Upper lobe of right lung (tissue), 1 donor: ENCODE measurements at regions not wholly inside any gene's neighbourhood (a gene's known extent, or its start where the extent isn't known, plus 50 kb on each side); places are given as distances from the start of the nearest gene placed in this dataset.
"Not testable (repeated sequence)": the region's sequence is repeated elsewhere in the genome, so short reads cannot be mapped to it uniquely, and the experiment has no call there.

ENCODE experiments used
- ATAC-seq: fragments of 200-7000 bp; cut with Tn5 transposase; one replicate; pipeline ENCODE4 v1.9.1; 2020; ENCODE audit warnings: mild to moderate bottlenecking, moderate library complexity
- DNase-seq: peaks from one replicate; pipeline ENCODE4 v3.0.0-alpha.2; 2020
- H3K27ac ChIP-seq: fragments of 200-600 bp; one replicate; pipeline ENCODE4 v1.8.0; 2022
- H3K27me3 ChIP-seq: fragments of 200-600 bp; one replicate; pipeline ENCODE4 v1.8.0; 2022; ENCODE audit warnings: mild to moderate bottlenecking
- H3K36me3 ChIP-seq: fragments of 200-600 bp; one replicate; pipeline ENCODE4 v1.8.0; 2022
- H3K4me1 ChIP-seq: fragments of 200-600 bp; one replicate; pipeline ENCODE4 v1.8.0; 2022
- H3K4me3 ChIP-seq: fragments of 200-600 bp; one replicate; pipeline ENCODE4 v1.8.0; 2022; ENCODE audit warnings: mild to moderate bottlenecking
- H3K9me3 ChIP-seq: fragments of 200-600 bp; one replicate; pipeline ENCODE4 v1.8.0; 2022
- intact Hi-C: fragments of 100-400 bp; cut with DNase I; formaldehyde crosslinking; loops from one replicate; pipeline ENCODE4 v1.11.0; 2022
- TF ChIP-seq, protein P1 (sequence below): fragments of 200-600 bp; IDR thresholded peaks from one replicate; pipeline ENCODE4 v1.8.0; 2022; ENCODE audit warnings: antibody characterized with exemption
- donor health status: DM: no; HTN: yes; CAD: no; lungs with severe emphysema.

DNA sequence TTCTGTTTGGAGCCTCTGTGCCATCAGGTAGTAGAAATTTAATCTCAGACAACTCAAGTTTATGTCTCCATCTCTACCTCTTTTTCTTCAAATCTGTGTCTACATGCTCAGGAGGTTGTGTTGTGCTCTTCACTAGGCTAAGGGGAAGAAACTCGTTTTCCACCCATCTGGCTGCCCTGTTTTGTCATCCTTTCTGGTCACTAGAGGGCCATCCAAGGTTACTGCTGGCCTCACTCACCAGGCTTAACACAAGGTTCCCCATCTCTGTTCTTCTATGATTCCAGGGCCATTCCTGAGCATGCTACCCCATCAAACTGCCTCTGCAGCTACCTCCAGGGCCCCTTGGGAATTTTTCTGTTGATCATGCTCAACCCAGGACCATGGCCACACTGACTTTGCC, 213.3 kb upstream of the FBXL7 start:
- Histone ChIP-seq H3K27me3 (no peaks in the 10 kb centered on the region), H3K4me1 (no peaks in the 10 kb centered on the region), H3K36me3 (no peaks in the 10 kb centered on the region), H3K27ac (no peak overlapping the region), H3K9me3 (no peaks in the 10 kb centered on the region), H3K4me3 (no peak overlapping the region)
- DNase-seq: no peak
- ATAC-seq: peak; percentile 69
- intact Hi-C loops: no loop called here
- TF ChIP-seq, protein P1, sequence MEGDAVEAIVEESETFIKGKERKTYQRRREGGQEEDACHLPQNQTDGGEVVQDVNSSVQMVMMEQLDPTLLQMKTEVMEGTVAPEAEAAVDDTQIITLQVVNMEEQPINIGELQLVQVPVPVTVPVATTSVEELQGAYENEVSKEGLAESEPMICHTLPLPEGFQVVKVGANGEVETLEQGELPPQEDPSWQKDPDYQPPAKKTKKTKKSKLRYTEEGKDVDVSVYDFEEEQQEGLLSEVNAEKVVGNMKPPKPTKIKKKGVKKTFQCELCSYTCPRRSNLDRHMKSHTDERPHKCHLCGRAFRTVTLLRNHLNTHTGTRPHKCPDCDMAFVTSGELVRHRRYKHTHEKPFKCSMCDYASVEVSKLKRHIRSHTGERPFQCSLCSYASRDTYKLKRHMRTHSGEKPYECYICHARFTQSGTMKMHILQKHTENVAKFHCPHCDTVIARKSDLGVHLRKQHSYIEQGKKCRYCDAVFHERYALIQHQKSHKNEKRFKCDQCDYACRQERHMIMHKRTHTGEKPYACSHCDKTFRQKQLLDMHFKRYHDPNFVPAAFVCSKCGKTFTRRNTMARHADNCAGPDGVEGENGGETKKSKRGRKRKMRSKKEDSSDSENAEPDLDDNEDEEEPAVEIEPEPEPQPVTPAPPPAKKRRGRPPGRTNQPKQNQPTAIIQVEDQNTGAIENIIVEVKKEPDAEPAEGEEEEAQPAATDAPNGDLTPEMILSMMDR: peak; percentile 32

DNA sequence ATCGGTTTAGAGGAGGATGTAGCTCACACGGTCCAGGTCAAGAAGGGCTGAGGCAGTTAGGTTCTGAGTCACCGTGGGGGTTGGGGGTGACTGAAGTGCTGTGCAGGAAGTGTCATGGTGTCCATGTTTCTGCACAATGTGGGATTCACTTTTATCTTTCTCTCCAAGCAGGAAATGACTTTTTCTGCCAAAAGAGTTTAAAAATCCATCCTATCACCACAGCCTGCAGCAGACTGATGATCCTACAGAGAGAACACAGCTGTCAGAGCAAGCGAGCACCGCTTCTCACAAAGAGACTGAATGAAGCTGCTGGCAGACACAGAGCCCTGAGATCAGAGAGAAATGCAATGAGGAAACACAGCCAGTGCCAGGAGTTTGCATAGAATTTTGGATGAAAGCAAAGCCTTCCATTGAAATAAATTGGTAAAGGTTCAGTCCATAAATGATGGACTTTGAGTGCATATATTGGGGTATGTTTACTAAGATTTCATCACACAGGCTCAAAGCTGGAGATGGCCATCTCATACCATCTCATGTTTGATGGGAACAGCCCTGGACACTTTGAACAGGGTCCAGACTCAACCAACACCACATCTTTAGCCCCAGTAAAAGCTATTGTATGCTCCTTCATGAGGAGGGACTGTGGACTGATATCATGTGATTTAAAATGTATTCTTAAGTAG, 213.9 kb upstream of the FBXL7 start:
- TF ChIP-seq, protein P1: no peak
- ATAC-seq (peak; percentile 65), DNase-seq (no peak)
- Histone ChIP-seq H3K36me3 (no peaks in the 10 kb centered on the region), H3K27ac (no peak overlapping the region), H3K4me1 (no peaks in the 10 kb centered on the region), H3K27me3 (no peaks in the 10 kb centered on the region), H3K4me3 (no peak overlapping the region), H3K9me3 (no peaks in the 10 kb centered on the region)
- intact Hi-C loops: no loop called here

DNA sequence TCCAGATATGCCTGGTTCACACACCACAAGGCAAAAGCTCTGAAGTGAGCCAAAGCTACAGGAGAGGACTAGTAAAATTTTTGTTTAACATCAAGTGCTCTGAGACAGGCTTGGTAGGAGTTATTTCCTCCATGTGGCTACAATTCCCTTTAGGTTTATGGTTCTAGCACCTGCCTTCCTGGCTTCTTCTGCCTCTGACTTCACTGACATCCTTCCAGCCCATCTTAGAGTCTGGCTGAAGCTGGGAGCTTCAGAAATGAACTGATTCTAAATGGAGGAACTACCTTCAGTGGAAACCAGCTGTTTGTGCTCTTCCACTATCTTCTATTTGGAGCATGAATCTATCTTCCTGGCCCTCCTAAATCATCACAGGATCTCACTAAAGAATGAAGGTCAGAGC, 215.3 kb upstream of the FBXL7 start:
- no peak overlapping the region for H3K4me3 ChIP-seq
- H3K4me1 ChIP-seq: no peaks in the 10 kb centered on the region
- intact Hi-C loops: no loop called here
- H3K9me3 ChIP-seq: no peaks in the 10 kb centered on the region
- H3K27ac ChIP-seq: no peak overlapping the region
- H3K27me3 ChIP-seq: no peaks in the 10 kb centered on the region
- ATAC-seq (no peak), DNase-seq (no peak)
- TF ChIP-seq, protein P1: no peak
- no peaks in the 10 kb centered on the region for H3K36me3 ChIP-seq

DNA sequence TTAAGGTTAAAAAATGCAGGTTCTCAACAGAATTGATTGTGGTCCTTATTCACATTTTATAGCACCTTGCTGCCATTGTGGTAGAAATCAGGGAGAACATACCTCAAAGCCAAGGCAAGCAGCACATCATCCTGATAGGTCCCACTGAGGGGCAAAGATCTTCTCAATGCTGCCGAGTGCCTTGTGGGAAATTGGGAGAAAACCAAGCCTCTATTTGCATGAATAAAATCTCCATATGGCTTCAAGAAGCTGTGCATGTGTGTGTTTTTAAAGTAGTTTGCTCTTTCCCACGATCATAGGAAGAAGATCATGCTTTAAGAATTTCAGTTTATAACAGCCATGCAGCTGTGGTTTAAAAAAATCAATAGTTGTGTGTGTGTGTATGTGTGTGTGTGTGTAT, 216.9 kb upstream of the FBXL7 start:
- DNase-seq: no peak
- intact Hi-C loops: no loop called here

DNA sequence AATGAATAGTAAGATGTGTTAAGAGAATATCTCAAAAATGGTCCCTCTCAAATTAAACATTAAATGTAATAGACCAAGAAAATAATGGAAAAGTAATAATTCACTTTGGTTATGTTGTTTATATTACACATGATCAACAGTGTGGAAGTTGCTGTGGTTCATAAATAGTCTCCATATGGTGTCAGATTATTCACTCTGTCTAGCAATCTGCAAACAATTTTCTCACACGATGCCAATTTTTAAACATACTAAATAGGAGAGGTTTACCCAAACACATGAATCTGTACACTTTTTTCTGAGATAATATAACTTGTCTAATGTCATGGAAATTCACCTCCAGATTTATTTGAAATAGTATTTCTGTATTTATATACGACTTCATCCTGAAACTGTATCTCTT, 217.4 kb upstream of the FBXL7 start:
- H3K4me1 ChIP-seq: no peaks in the 10 kb centered on the region
- DNase-seq (no peak), ATAC-seq (no peak)
- H3K27ac ChIP-seq: no peak overlapping the region
- TF ChIP-seq, protein P1: no peak
- no peaks in the 10 kb centered on the region for H3K27me3 ChIP-seq
- no peaks in the 10 kb centered on the region for H3K36me3 ChIP-seq
- H3K9me3 ChIP-seq: no peaks in the 10 kb centered on the region
- intact Hi-C loops: no loop called here
- no peak overlapping the region for H3K4me3 ChIP-seq

More for the DNA sequence above, 216.9 kb upstream of the FBXL7 start:
- no peak overlapping the region for H3K4me3 ChIP-seq
- TF ChIP-seq, protein P1: no peak
- ATAC-seq: no peak
- no peaks in the 10 kb centered on the region for H3K27me3 ChIP-seq
- H3K4me1 ChIP-seq: no peaks in the 10 kb centered on the region
- H3K27ac ChIP-seq: no peak overlapping the region
- H3K36me3 ChIP-seq: no peaks in the 10 kb centered on the region
- H3K9me3 ChIP-seq: no peaks in the 10 kb centered on the region

DNA sequence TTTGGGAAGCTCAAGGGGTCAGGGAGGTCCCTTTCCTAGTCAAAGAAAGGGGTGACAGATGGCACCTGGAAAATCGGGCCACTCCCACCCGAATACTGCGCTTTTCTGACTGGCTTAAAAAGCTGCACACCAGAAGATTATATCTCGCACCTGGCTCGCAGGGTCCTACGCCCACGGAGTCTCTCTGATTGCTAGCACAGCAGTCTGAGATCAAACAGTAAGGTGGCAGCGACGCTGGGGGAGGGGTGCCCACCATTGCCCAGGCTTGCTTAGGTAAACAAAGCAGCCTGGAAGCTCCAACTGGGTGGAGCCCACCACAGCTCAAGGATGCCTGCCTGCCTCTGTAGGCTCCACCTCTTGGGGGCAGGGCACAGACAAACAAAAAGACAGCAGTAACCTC, 228.4 kb upstream of the FBXL7 start:
- H3K27ac ChIP-seq, intact Hi-C loops, ATAC-seq, H3K36me3 ChIP-seq, H3K4me1 ChIP-seq, H3K4me3 ChIP-seq, DNase-seq, H3K27me3 ChIP-seq, H3K9me3 ChIP-seq: not testable (repeated sequence)
